ENCODE measurements at regions not wholly inside any gene's neighbourhood (a gene's known extent, or its start where the extent isn't known, plus 50 kb on each side); places are given as distances from the start of the nearest gene placed in this dataset.

DNA sequence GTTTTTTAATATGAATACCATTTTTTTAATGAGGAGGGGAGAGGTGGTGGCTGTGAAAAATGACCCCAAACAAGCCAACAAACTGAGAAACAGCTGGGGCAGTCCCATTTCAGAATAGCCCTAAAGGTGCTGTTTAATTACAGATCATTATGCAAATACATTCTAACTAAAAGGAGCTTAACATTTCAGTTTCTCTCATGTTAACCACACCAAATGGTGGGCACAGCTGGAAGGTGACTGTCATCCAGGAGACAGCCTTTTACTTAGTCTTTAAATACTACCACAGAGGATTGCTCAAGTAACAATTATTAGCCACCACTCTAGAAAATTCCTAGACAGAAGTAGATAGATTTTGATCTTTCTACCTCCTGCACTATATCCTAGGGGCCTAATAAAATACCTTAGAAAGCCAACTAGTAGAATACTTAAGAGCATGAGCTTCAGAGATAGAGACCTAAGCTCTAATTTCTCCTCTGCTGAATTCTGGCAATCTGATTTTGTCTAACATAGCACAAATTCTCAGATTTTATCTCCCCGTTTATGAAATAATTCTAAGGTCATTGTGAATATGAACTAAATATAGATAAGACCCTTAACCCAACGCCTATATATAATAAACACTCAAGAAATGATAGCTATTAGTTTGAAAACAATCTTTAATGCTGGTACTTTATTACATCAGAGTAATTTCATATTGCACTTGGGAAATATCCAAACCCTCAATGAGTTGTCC is 615.1 kb upstream of the NRSN1 start:
- TF ChIP-seq, protein P1, sequence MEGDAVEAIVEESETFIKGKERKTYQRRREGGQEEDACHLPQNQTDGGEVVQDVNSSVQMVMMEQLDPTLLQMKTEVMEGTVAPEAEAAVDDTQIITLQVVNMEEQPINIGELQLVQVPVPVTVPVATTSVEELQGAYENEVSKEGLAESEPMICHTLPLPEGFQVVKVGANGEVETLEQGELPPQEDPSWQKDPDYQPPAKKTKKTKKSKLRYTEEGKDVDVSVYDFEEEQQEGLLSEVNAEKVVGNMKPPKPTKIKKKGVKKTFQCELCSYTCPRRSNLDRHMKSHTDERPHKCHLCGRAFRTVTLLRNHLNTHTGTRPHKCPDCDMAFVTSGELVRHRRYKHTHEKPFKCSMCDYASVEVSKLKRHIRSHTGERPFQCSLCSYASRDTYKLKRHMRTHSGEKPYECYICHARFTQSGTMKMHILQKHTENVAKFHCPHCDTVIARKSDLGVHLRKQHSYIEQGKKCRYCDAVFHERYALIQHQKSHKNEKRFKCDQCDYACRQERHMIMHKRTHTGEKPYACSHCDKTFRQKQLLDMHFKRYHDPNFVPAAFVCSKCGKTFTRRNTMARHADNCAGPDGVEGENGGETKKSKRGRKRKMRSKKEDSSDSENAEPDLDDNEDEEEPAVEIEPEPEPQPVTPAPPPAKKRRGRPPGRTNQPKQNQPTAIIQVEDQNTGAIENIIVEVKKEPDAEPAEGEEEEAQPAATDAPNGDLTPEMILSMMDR (IDR thresholded peaks at IDR 0.05; ENCODE audit: control insufficient read depth, extremely low read depth, insufficient read depth): no peak
- DNase-seq (ENCODE audit: low read depth): no peak
- no peak overlapping the region for H3K4me3 ChIP-seq (ENCODE audit: low read depth, low read length)

GRCh38 chr6:23511817-23512216 is 614.2 kb upstream of the NRSN1 start:
- no peak overlapping the region for H3K4me3 ChIP-seq (ENCODE audit: low read depth, low read length)
- TF ChIP-seq, protein P1 (IDR thresholded peaks at IDR 0.05; ENCODE audit: control insufficient read depth, extremely low read depth, insufficient read depth): no peak
- peak; percentile 13 for DNase-seq (ENCODE audit: low read depth)

- no peak overlapping the region for H3K4me3 ChIP-seq (ENCODE audit: low read depth, low read length)
- DNase-seq (ENCODE audit: low read depth): no peak
- TF ChIP-seq, protein P1 (IDR thresholded peaks at IDR 0.05; ENCODE audit: control insufficient read depth, extremely low read depth, insufficient read depth): no peak
Measured at GRCh38 chr6:23518294-23518693, 607.7 kb upstream of the NRSN1 start.

- DNase-seq (ENCODE audit: low read depth): no peak
- no peak overlapping the region for H3K4me3 ChIP-seq (ENCODE audit: low read depth, low read length)
- TF ChIP-seq, protein P1 (IDR thresholded peaks at IDR 0.05; ENCODE audit: control insufficient read depth, extremely low read depth, insufficient read depth): no peak
Measured at GRCh38 chr6:23522792-23523547, 603.0 kb upstream of the NRSN1 start.

DNA sequence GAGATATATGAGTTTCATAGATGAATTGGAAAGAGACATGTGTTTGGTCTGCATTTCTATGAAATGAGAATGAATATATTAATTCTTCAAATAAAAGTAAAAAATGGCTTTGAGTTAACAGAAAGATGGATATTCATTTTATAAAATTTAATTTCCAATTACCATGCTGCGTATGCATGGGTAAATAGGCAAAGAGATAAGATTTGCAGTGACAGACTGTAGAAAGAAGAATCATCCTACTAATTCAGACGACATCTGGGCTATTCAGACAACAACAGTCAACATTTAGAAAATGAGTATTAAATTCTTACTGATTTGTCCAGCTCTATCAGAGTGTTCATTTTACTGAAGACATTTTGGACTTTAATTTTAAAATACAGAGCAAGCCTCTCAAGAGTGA is 602.2 kb upstream of the NRSN1 start:
- DNase-seq (ENCODE audit: low read depth): no peak
- no peak overlapping the region for H3K4me3 ChIP-seq (ENCODE audit: low read depth, low read length)
- TF ChIP-seq, protein P1 (IDR thresholded peaks at IDR 0.05; ENCODE audit: control insufficient read depth, extremely low read depth, insufficient read depth): no peak

DNA sequence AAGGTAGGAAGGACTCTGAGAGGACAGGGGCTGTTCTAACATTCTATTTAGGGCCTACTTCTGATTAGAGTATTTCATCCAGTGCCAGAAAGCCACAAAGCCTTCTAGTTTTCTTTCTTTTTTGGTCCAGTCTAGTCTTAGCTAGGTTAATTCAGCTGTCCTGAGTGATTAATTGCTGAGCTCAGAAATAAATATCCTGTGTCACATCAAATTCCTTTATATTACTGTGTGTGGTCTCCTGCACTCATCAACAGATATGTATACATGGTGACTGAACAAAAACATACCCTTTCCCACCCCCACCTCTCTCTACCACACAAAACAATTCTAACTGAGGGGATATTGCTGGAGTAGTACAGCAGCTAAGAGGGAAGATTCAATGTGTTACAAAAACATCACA is 601.5 kb upstream of the NRSN1 start:
- no peak for DNase-seq (ENCODE audit: low read depth)
- TF ChIP-seq, protein P1 (IDR thresholded peaks at IDR 0.05; ENCODE audit: control insufficient read depth, extremely low read depth, insufficient read depth): no peak
- H3K4me3 ChIP-seq (ENCODE audit: low read depth, low read length): no peak overlapping the region

Measured in LNCaP clone FGC (cell line).